GM23248 (cell line): ENCODE measurements at regions not wholly inside any gene's neighbourhood (a gene's known extent, or its start where the extent isn't known, plus 50 kb on each side); places are given as distances from the start of the nearest gene placed in this dataset.

ENCODE experiments used
- EZH2 ChIP-seq: fragments of 200-600 bp; sonication (generic); IDR thresholded peaks from 2 replicates; pipeline ENCODE4 v1.6.1; 2018; ENCODE audit warnings: antibody characterized with exemption, mild to moderate bottlenecking; ENCODE audit not compliant: insufficient read depth, poor library complexity, severe bottlenecking
- EZH2phosphoT487 ChIP-seq: fragments of 200-600 bp; sonication (generic); IDR thresholded peaks from 2 replicates; pipeline ENCODE4 v1.6.1; 2018; ENCODE audit warnings: antibody characterized with exemption, moderate library complexity, mild to moderate bottlenecking, low read depth; ENCODE audit not compliant: insufficient read depth

GRCh38 chr3:23723930-23724329, 81.8 kb upstream of the UBE2E1 start:
- TF ChIP-seq EZH2phosphoT487 (no peak), EZH2 (no peak)
